WTC11 (cell line): ENCODE measurements at regions not wholly inside any gene's neighbourhood (a gene's known extent, or its start where the extent isn't known, plus 50 kb on each side); places are given as distances from the start of the nearest gene placed in this dataset.

ENCODE experiments used
- CBFB ChIP-seq: sonication (generic); formaldehyde crosslinking; IDR thresholded peaks from 2 replicates; pipeline ENCODE4 v1.8.1; 2022; ENCODE audit warnings: mild to moderate bottlenecking, low read depth, missing genetic modification reagents
- CTCF ChIP-seq: fragments of 200-600 bp; IDR thresholded peaks from 2 replicates; pipeline ENCODE4 v1.8.0; 2022; ENCODE audit warnings: antibody characterized with exemption
- MAX ChIP-seq: sonication (generic); formaldehyde crosslinking; IDR thresholded peaks from 2 replicates; pipeline ENCODE4 v1.8.0; 2022; ENCODE audit warnings: mild to moderate bottlenecking, missing genetic modification reagents
- MLX ChIP-seq: sonication (generic); formaldehyde crosslinking; IDR thresholded peaks from 2 replicates; pipeline ENCODE4 v1.8.1; 2023; ENCODE audit warnings: mild to moderate bottlenecking, missing genetic modification reagents, moderate library complexity
- RELA ChIP-seq: sonication (generic); formaldehyde crosslinking; IDR thresholded peaks from 2 replicates; pipeline ENCODE4 v1.8.1; 2022; ENCODE audit warnings: missing genetic modification reagents, mild to moderate bottlenecking, borderline replicate concordance
- ZNF512 ChIP-seq: sonication (generic); formaldehyde crosslinking; IDR thresholded peaks from 2 replicates; pipeline ENCODE4 v1.8.1; 2022; ENCODE audit warnings: missing genetic modification reagents, borderline replicate concordance

- no peak for TF ChIP-seq CTCF
- no peak for TF ChIP-seq CBFB (CRISPR knock-in tag)
- TF ChIP-seq MLX (CRISPR knock-in tag): no peak
- TF ChIP-seq MAX (CRISPR knock-in tag): no peak
- no peak for TF ChIP-seq ZNF512 (CRISPR knock-in tag)
- TF ChIP-seq RELA (CRISPR knock-in tag): no peak
These were observed 540.4 kb upstream of the ZNF804A start for GRCh38 chr2:184057910-184058309.
